ENCODE measurements at regions not wholly inside any gene's neighbourhood (a gene's known extent, or its start where the extent isn't known, plus 50 kb on each side); places are given as distances from the start of the nearest gene placed in this dataset.

DNA sequence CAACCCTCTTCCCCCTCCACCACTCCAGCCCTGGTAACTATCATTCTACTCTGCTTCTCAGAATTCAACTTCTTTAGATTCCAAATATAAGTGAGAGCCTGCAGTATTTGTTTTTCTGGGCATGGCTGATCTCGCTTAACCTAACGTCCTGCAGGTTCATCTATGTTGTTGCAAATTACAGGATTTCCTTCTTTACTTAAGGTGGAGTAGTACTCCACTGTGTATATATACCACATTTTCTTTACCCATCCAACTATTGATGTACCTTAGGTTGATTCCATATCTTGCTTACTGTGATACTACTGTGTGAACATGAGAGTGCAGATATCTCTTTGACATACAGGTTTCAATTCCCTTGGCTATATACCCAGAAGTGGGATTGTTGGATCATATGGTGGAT lies 106.3 kb upstream of the ZNF366 start:
- DNase-seq: no peak

DNA sequence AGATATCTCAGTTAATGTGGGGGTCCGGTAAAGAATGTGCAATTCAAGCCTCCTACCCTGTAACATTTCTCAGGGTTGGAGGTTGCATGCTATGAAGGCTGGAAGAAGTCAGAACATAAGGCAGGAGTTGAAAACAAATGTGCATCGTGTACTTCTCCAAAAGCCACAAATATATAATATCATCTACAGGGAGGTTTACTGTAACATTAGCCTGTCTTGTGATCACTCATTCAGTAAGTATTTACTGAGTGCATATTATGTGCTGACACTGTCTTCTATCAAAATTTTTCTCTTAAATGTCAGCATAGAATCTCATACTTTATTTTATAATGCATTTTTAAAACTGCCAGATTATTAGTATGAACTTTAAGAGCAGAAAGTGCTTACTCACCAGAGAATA lies 105.6 kb upstream of the ZNF366 start:
- no peak for DNase-seq

DNA sequence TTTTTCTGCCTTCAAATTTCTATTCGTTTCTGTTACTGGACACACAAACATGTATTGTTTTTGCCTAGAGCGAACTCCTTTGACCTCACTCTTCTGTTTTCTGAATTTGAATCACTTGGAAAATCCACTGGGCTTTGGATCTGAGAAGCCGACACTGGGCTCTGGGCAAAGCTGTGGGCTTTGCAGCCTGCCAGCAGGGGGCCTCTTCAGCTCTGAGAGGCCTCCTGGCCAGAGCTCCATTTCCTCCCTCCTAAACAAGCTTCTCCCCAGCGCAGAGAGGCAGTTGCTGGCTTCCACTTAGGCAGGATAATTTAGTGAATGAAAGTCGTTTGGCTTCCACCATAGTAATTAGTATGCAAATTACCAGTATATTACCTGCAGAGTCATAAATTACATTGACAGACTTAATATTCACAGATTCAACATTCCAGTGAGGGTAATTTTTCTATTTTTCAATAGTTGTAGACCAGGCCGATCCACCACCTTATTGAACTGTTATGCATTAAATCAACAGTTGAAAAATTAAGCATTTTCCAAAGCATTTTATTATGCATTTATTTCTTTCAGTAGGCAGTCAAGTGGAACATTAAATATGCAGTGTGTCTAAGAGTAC lies 104.0 kb upstream of the ZNF366 start:
- peak; percentile 81 for DNase-seq

DNA sequence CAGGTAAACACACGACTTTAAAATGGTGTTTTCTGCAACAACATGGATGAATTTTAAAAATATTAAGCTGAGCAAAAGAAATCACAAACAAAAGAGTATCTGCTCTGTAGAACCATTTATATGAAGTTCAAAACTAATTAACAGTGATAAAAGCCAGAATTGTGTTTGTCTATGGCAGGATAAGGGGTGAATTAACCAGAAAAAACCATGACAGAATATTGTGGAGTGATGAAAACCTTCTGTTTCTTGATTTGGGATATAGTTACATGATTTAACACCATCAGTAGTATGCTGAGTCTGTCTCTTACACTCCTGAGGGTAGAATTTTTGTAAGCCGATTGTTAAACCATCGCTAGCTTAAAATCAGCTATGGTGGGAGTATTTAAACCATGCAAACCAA lies 101.7 kb upstream of the ZNF366 start:
- DNase-seq: no peak

DNA sequence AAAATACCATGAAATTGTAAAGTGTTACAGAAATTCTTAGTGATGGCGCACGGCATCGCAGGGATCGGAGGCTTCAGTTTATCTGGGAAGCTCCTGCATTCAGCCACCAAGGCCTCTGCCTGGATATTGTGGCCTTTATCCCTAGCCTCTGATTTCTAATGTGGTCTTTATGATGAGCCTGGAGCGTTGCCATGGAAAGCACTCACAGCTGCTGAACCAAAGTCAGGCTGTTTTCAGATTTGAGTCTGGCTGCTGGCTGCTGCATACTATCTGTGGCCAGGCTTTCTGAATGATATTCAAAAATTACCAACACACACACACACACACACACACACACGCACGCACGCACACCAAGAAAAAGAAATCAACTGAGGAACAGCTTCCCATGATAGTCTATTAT lies 101.1 kb upstream of the ZNF366 start:
- no peak for DNase-seq

DNA sequence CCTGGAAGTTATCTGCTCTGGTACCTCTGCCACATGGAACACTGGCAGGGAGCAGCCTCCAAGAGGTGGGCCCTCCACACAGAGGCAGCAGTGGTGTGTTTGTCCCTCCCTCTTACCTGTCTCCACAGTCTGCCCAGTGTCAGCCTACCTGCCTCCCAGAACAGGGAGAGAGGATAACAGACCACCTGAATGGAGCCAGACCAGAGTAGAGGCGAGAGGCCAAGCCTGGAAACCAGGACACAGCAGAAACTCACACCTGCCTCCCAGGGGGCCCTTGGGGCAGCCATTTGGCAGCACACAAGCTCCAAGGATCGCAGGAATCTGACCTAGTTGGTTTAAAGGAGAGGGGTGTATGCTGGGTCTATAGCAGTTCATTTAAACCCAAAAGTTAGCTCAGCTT lies 100.2 kb upstream of the ZNF366 start:
- no peak for DNase-seq

DNA sequence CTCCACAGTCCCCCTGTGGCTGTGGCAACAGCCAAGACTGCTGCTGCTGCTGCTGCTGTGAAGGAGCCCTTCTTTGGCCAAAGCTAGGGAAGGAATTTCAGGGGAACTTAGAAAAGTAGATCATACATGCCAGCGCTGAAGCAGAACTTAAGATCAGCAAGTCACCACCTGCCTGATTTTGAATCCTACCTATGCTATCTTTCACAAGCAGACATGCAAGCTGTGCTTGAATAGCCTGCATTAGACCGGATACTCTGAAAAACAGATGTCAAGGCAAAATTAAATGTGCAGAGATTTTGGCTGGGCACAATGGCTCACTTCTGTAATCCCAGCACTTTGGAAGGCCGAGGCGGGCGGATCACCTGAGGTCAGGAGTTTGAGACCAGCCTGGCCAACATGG lies 99.3 kb upstream of the ZNF366 start:
- DNase-seq: no peak

DNA sequence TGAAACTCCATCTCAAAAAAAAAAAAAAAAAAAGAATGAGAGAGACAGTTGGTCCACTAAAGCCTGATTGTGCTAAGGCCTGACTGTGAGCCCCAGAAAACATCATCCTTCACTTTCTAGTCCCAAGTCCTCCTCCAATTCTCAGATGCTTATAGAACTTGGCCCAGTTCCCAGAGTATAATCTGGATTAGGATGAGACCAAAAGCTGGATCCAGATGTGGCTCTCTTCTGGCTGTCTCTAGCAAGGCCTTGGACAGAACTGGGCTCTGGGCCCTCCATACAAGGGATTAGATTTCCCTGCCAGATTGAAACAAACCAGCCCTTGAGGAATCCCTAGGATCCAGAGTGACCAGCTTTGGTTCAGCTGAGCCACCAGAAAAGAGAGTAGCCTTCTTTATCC lies 98.4 kb upstream of the ZNF366 start:
- DNase-seq: no peak

DNA sequence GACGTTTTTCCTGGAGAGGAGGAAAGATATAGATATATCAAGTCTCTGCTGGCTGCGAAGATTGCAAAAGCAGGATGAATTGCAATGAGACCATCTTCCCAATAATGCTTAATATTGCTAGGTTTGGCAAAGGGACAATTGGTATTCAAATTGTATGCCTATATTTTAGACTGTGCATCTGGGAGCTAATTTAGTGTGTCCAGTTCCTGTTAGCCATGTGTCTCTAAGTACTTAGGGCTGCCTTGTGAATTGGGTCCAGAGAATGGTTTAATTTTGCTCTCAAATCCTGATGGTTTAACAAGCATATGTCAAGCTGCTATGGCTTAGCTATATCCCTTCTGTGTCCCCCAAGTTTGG lies 97.6 kb upstream of the ZNF366 start:
- DNase-seq: no peak

DNA sequence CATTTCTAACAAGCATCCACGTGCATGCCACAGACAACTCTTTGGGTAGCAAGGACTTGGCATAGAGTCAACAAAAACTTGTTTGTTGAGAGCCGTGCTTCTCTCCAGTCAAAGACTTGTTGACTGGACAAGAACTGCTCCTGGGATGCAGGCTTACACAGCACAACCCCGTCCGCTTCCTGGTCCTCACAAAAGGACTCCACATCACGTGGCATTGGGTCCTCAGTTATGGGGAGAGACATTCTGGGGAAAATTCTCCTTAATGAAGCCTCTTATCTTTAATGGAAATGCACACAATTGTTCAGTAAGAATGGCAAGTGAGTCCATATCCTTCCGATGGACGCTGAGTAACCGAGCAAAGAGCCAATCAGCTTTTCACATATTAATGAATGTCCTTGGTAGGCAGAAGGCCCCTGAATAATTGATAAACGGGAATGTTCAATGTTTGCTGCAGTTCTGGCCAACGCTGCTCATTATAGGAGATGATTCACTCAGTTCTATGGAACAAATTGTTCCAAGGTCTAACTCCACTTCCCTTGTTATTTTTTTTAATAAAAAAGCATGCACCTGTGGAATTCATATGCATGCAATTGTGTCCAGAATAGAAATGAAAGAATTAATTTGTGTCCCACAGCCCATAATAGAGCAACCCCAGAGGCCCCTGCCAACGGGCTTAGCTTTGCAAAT lies 97.0 kb upstream of the ZNF366 start:
- no peak for DNase-seq

DNA sequence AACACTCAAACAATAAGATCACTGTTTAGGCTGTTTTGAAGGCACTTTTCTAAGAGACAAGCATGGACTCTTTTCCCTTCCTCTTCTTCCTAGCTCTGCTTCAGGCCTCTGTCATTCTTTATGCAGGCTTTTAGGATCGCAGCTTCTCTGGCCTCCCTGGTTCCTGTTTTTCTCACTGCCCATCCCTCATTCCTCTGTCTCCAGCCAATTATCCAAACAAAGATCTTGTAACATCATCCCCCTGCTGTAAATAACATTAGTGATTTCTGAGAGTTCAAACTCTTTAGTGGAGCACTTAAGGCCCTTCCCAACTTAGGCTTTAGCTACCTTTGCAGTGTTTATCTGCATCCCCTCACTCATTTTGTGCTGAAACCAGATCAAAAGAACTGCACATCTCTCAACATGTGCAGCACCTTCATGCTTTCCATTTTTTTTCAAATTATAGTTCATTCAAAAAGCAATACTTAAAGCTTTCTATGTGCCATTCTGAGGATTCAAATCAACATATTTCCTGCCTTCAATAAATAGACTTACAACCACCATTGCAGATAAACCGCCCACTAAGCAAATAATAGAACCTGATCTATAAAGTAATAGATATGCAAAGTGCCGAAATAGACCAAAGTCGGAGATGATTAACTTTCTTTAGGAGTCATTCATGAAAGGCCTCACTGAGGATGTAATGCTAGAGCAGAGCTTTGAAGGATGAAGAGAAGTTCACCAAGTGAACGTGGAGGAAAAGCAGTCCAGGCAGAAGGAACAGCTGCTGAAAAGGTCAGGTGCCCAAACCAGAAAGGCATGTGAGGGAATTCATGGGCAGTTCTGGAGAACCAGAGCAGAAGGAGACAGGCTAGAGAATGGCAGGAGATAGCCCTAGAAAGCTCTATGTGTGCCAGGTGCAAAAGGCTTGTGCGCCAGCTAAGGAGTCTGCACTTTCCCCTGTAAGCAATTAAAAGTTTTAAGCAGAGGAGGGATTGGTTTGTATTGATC lies 95.8 kb upstream of the ZNF366 start:
- DNase-seq: no peak

DNA sequence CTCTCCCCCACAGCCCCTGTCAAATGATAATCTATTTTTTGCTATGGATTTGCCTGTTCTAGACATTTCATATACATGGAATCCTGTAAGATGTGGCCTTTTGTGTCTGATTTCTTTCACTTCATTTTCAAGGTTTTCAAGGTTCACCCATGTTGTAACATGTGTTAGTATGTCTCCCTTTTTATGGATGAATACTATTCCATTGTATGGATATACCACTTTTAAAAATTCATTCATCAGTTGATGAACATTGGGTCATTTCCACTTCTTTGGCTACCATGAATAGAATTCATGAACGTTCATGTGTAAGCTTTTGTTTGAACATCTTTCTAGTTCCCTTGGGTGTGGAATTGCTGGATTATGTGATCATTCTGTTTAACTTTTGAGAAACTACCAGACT lies 94.7 kb upstream of the ZNF366 start:
- DNase-seq: no peak

DNA sequence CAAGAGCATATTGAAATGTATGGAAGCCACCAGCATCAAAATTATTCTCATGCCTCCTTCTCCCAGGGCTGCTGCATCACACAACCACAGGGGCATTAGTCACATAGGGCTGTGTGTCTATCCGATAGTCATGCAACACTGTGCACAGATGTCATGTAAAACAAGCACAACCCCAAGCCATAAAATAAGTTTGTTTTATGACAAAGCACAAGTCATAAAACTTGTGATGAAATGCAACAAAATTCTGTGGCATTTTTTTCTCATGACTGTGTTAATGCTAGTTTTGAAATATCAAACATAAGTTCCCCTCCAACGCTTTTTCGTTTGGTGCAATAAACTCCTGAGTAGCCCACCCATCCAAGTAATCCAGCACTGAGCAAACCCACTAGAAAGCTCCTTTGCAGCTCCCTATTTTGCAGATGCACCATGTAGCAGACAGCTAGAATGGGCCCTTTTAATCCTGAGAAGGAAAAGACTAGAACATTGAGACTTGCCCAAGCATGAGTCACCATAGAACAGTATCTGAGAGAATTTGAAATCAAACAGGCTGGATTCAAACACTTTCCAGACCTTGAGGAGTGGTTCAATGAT lies 93.3 kb upstream of the ZNF366 start:
- no peak for DNase-seq

DNA sequence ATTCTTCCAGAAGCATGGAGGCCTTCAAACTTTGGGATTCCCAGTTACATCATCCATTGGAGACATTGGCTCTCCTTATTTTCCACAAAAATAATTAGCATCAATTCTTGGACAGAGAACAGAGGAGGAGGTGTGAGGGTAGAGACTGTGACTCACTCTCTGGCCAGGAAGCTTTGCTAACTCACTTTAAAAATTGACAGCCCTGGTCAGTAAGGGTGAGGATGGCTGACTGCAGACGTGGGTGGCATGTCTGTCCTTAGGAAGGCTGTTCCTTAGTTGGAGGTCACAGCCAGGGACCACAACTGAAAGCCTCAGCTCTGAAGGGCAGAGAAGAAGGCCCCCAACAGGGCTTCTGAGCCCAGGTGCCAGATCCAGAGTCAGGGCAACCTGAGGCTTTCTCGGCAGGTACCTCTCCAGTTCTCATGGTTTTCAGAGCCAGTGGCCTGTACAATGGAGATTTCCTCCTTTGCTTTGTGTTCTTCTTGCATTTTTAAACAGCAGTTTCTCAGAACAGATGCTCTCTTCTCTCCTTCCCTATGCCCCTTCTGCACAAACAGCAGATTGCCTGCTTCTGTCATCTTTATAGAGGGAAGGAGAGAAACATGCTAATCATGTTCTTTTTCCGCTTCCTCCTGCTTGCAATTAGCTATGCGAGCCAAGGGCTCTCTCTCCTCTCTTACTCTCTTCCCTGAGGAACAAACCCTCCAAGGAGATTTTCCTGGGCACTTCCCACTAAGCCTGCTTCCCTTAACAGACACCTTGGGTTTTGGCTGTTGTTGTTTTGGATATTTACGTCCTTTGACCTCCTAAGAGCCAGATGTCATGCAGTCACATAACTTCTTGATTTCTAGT lies 92.5 kb upstream of the ZNF366 start:
- DNase-seq: no peak

DNA sequence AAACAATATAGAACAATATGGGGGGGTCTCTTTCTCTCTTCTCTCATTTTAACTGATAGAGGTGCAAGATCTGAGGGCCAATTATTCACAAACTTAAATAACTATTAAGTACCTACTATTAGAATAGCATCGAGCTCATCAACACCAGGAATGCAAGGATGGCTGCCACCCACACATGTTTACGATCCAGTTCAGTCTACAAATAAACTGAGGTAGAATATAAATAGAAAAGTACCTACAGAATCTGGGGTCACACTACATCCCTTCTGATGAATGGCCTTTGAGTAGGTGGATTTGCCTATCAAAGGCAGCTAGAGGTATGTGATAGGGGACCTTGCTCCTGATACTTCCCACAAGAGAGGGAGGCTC lies 91.8 kb upstream of the ZNF366 start:
- DNase-seq: no peak

DNA sequence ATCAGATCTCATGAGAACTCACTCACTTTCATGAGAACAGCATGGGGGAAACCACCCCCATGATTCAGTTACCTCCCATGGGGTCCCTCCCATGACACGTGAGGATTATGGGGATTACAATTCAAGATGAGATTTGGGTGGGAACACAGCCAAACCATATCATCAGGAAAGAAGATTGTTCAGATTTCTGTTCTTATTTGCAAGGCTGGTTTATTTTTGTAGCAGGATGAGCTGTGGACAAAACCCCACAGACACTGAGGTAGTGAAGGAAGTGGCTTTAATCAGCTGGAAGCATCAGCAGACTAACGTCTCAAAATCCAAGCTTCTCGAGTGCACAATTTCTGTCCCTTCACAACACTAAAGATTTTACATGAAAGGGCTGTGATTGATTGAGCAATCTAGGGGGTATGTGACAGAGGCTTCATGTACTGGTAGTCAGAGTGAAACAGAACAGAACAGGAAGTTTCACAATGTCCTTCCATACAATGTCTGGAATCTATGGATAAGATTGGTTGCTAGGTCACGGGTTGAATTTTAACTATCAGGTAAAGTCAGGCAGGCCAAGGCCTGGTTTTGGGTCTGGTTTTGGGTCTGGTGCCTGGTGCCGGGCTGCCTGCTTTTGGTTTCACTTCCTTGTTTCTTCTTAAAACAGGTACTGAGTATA lies 91.3 kb upstream of the ZNF366 start:
- peak; percentile 61 for DNase-seq

DNA sequence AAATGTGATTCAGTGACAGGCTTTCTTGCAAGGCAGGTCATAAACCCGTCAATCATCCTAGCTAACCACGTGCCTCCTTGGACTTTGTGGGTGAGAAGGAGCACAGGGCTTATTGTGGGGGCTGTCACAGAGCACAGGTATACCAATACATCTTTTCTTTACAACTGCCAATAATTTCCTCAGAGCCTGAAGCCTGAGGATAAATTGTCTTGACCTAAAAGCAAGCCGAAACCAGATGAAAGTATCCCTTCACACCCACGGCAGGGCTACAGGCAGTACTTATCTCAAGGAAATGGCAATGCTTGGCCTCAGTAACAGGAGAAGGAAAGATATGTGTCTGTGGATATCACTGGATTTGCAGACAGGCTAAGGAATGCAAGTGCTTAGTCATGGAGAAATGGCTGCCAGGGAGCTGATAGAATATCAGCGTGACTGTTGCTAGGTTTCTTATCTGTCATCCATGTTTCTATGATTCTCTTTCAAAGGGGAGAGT lies 90.3 kb upstream of the ZNF366 start:
- peak; percentile 91 for DNase-seq

DNA sequence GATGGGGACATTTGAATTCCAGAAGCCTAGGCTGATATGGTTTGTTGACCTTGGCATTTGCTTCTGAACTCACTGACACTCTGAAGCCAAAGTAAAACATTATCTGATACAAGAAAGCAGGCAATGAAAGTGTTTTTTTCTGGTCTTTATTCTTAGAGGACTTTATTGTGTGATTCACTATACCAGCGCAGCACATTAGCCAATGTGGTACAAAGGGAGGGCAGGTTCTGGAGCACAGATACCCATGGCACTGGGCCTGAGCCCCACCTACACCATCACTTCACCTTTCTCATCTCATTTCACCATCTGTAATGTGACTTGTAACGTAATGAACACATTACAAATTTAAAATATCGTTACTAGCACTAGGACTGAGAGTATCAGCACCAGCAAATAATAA lies 89.7 kb upstream of the ZNF366 start:
- no peak for DNase-seq

DNA sequence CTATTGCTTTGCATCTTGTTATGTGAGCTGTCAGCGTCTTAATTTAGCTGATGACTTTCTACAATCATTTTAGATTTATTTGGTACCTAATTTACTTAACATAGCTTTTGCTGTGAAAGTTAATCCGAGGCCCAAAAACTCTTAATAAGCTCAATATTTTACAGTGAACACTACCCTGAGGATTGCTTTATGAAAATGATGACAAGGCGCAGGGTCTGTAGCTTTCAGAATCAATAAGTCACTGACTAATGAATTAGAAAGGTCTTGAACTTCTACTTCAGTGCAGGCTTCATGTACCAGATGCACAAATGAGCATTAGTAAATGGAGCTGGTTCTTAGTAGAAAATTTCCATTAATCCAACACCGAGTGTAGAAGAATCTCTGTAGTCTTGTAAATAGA lies 81.4 kb upstream of the ZNF366 start:
- no peak for DNase-seq

DNA sequence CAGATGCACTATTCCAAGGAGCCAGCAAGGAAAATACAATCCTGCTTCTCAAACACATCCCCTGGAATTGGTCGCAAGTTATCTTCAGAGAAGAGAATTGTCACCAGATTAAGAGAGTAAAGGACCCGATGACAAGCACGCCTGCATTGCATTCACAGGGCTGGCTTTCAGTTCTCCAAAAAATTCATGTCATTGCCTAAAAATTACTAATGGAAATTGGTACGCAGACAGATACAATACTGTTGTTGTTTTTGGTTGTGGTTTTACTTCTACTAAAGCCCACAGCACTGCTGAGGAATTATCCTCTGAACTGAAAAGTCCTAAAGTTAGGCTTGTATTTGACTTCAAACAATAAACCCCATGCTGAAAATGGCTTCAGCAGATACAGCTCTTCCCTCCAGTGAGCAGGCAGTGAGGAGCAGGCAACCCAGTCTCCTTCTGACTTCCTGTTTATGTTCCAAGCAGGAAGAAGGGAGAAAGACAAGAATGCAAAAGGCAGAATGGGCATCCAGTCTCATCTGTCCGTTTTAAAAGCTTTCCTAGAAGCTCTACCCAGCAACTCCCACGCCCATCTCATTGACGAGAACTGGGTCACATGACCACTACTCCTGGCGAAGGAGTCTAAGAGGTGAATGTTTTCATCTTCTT lies 80.6 kb upstream of the ZNF366 start:
- DNase-seq: no peak

DNA sequence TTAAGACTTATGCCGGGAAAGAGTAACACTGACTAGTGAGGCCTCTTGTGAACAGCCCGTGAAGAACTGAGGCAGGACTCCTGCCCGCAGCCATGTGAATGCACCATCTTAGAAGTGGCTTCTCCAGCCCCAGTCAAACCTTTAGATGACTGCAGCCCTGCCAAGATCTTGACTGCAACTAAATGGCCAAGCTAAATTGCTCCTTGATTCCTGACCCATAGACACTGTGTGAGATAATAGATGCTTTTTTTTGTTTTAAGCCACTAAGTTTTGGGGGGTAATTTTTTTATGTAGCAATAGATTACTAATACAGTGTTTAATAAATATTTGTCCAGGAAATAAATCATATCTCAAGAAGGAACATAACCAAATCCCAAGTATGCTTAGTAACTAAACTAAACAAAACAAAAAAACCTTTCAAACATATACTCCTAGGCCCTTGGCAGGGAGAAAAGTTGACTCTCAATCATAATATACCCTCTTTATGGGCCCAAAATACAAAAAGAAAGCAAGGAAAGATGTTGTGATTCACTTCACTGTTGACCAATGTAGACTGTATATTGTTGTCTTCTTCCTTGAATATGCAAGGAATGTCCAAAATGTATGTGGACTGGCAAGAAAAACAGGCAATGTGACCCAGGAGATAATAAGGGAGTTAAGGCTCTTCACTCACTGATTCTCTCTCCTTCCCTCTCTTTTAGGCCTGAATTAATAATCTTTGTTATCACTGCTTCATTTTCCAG lies 79.7 kb upstream of the ZNF366 start:
- no peak for DNase-seq

Measured in islet precursor cell (in vitro differentiated cells).